GM13976 (cell line): ENCODE measurements at regions not wholly inside any gene's neighbourhood (a gene's known extent, or its start where the extent isn't known, plus 50 kb on each side); places are given as distances from the start of the nearest gene placed in this dataset.
"Not testable (repeated sequence)": the region's sequence is repeated elsewhere in the genome, so short reads cannot be mapped to it uniquely, and the experiment has no call there.

ENCODE experiments used
- DNase-seq: peaks from one replicate; pipeline ENCODE4 v3.0.0; 2012; ENCODE audit warnings: low spot score
- in situ Hi-C: fragments of 300-500 bp; cut with MboI; formaldehyde crosslinking; loops from one replicate; pipeline ENCODE4 v1.12.0; 2022; ENCODE audit warnings: low sequenced_read_pairs, mixed read lengths, inconsistent platforms; ENCODE audit not compliant: unreplicated experiment
- TF ChIP-seq, protein P1 (sequence below): IDR thresholded peaks from 2 replicates; pipeline ENCODE4 v1.5.1; 2012; ENCODE audit warnings: borderline replicate concordance, mild to moderate bottlenecking; ENCODE audit not compliant: insufficient read depth; ENCODE audit errors: extremely low read depth, missing control alignments, control extremely low read depth

DNA sequence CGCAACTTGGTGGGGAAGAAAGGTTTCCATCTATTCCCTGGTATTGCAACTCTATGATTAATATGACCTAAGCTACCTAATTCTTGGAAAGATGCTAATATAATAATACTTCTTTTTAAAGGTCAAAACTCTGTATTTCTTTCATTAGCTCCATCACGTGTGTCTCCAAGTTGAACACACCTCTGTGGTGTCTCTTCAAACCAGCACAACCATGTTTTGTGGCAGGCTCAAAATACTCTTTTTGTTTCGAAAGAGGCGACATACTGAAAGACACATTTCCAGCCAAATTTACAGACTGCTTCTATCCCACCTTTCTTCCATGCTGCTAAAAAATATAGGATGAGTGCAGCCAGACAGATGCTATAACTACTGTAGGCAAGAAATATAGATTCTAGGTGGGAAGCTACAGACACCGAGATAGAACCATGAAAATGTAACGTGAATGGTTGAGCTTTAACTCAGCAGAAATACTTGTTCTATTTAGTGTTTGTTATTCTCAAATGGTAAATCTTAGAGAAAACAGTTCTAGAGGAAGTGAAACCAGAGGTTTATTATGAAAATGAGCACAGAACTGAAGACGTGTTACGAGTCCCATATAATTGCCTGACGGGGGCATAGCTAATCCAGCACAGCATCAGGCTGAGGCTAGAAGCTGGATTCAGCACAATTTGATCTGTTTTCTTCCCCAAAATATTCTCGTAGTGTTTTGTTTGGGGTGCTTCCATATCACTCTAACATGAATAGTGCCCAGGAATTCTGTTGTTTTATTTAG, 991.5 kb upstream of the FANCL start:
- TF ChIP-seq, protein P1, sequence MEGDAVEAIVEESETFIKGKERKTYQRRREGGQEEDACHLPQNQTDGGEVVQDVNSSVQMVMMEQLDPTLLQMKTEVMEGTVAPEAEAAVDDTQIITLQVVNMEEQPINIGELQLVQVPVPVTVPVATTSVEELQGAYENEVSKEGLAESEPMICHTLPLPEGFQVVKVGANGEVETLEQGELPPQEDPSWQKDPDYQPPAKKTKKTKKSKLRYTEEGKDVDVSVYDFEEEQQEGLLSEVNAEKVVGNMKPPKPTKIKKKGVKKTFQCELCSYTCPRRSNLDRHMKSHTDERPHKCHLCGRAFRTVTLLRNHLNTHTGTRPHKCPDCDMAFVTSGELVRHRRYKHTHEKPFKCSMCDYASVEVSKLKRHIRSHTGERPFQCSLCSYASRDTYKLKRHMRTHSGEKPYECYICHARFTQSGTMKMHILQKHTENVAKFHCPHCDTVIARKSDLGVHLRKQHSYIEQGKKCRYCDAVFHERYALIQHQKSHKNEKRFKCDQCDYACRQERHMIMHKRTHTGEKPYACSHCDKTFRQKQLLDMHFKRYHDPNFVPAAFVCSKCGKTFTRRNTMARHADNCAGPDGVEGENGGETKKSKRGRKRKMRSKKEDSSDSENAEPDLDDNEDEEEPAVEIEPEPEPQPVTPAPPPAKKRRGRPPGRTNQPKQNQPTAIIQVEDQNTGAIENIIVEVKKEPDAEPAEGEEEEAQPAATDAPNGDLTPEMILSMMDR = no peak
- no peak for DNase-seq
- in situ Hi-C loops = no loop called here

DNA sequence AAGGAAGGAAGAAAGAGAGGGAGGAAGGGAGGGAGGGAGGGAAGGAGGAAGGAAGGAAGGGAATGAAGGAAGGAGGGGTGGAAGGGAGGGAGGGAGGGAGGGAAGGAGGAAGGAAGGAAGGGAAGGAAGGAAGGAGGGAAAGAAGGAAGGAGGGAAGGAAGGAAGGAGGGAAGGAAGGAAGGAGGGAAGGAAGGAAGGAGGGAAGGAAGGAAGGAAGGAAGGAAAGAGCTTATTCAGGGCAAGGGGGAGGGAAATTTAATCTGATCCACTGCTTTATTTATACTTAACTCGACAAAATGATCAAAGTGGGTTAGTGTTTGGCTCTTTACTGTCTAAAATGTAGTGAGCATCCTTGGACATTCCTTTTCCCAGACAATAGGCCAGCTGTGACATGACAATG, 985.2 kb upstream of the FANCL start:
- in situ Hi-C loops, DNase-seq: not testable (repeated sequence)

DNA sequence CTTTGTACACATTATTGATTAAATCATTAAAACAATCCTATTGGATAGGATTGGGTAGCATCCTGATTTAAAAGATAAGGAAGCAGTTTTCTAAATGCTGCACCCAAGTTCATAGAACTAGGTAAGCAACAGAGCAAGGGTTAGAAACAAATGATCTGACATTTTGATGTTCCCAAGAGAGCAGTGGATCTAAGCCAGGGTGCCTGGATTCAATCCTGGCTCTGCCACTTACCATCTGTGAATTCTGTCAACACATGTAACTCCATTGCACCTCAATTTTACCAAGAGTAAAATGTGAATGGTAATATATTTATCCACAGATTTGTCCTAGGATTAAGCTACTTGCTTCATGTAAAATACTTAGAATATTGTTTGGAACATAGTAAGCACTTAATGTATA, 982.6 kb upstream of the FANCL start:
- TF ChIP-seq, protein P1 = no peak
- DNase-seq = no peak
- in situ Hi-C loops = no loop called here

DNA sequence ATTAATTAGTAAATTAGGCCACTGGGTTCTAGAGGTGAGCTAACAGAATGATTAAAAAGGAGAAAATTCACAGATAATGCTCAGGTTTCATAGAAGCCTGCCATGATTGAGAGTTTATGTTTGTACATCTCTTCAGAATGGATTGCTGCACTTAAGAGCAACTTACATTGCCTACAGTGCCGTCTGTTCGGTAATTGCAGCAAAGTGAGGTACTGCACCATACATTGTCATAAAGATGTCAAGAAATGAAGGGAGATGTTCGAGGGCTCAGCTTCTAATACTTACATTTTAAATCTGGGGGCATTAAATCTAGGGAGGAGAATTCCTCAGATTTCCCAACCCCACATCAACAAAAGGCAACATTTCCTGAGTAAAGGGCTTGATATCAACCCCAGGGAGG, 976.2 kb upstream of the FANCL start:
- in situ Hi-C loops = no loop called here
- DNase-seq = no peak
- TF ChIP-seq, protein P1 = no peak

DNA sequence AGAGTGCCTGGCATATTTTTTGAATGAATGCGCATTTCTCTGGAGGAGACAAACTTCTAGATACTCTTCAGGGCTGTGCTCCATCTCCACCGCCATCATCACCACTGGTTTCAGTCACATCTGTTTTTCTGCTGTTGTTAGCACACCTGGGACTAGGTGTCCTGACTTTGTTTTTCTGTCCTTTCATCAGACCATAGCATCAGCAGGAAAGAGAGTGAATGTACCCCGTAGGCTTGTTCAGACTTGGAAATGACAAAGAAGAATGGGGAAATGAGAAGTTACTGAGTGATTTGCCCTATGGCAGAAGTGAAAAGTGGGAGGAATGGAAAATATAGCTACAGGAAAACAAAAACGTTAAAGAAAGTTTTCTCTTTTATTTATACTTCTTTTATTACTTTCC, 965.2 kb upstream of the FANCL start:
- TF ChIP-seq, protein P1 = no peak
- in situ Hi-C loops = no loop called here
- no peak for DNase-seq

DNA sequence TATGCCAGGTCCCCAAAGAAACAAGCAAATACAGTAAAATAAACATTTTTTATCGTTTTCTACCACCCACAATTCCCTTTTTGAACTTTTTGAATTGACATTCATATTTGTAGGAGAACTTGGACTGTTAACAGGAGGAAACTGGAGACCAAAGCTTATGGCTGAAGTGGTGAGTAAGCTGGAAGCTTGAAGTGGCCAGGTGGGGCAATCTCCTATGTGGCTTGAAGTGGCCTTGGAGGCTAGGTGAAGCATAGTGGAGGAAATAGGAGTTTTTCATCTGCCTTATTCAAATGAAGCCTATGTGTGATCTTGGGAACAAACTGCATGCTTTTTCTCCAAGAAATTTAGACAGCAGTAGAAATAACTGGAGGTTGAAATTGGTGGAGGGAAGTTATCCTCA, 962.9 kb upstream of the FANCL start:
- in situ Hi-C loops = no loop called here
- TF ChIP-seq, protein P1 = no peak
- no peak for DNase-seq

DNA sequence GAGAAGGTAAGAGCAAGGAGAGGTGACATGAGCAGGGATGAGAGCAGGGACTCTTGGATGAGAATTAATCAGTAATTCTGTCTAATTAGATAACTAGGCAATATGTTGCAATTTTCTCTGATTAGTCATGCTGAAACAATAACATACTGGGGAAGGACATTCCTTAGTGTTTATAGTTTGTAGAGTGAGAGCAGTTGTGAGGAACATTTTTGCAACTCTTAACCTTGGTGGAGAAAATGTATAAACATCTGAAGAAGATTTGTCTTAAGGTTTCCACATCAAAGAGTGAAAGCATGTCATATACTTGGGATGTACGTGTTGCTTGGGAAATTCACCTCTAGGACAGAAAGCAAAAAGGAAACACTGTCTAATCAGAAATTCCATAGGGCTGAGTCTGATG, 955.4 kb upstream of the FANCL start:
- no peak for DNase-seq
- in situ Hi-C loops = no loop called here
- TF ChIP-seq, protein P1 = no peak
